Fibroblast of mammary gland (primary cell): ENCODE measurements at regions not wholly inside any gene's neighbourhood (a gene's known extent, or its start where the extent isn't known, plus 50 kb on each side); places are given as distances from the start of the nearest gene placed in this dataset.
"Not testable (repeated sequence)": the region's sequence is repeated elsewhere in the genome, so short reads cannot be mapped to it uniquely, and the experiment has no call there.

ENCODE experiments used
- DNase-seq: peaks from one replicate; pipeline ENCODE4 v3.0.0-alpha.2; 2010; ENCODE audit warnings: low read depth
- H3K4me3 ChIP-seq: 2 replicates; pipeline ENCODE4 v1.5.1; 2011; ENCODE audit warnings: low read depth, mild to moderate bottlenecking, low read length, moderate library complexity; ENCODE audit not compliant: control insufficient read depth
- TF ChIP-seq, protein P1 (sequence below): conservative IDR thresholded peaks from 2 replicates; pipeline ENCODE4 v1.5.1; 2011; ENCODE audit warnings: low read depth, low read length, inconsistent platforms; ENCODE audit not compliant: control insufficient read depth, insufficient read depth

DNA sequence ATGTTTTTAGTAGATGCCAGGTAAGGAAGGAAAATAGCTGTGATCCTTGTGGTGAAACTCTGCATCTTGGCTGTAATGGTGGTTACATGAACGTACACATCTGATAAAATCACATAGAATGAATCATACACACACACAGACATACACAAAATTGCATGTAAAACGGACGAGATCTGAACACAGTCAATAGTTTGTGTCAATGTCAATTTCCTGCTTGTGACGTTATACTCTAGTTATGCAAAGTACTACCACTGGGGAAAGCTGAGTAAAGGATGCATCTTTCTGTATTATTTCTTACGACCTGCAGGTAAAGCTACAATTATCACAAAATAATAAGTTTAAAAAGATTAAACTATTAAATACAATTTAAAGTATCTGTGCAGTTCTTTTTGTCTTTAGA lies 493.7 kb upstream of the ZP4 start:
- no peak overlapping the region for H3K4me3 ChIP-seq
- TF ChIP-seq, protein P1, sequence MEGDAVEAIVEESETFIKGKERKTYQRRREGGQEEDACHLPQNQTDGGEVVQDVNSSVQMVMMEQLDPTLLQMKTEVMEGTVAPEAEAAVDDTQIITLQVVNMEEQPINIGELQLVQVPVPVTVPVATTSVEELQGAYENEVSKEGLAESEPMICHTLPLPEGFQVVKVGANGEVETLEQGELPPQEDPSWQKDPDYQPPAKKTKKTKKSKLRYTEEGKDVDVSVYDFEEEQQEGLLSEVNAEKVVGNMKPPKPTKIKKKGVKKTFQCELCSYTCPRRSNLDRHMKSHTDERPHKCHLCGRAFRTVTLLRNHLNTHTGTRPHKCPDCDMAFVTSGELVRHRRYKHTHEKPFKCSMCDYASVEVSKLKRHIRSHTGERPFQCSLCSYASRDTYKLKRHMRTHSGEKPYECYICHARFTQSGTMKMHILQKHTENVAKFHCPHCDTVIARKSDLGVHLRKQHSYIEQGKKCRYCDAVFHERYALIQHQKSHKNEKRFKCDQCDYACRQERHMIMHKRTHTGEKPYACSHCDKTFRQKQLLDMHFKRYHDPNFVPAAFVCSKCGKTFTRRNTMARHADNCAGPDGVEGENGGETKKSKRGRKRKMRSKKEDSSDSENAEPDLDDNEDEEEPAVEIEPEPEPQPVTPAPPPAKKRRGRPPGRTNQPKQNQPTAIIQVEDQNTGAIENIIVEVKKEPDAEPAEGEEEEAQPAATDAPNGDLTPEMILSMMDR, result no peak
- no peak for DNase-seq

DNA sequence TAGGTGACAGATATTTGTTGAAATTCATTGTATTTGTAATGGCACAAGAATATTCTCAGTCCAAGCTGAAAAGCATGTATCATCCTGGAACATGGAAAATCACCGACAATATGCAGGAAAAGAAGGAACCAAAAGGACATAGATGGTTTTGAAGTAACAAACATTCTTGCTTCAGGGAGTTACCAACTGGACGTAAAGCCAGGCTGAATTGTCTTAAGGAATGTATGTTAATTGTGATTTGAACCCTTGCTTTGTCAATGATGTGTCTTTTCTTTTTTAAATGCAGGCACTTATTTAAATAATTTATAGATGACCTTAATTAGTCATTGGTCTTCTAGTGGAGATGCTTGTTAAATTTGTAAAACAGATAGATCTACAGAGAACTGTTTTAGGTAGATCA lies 489.4 kb upstream of the ZP4 start:
- TF ChIP-seq, protein P1, result no peak
- no peak for DNase-seq
- no peak overlapping the region for H3K4me3 ChIP-seq

DNA sequence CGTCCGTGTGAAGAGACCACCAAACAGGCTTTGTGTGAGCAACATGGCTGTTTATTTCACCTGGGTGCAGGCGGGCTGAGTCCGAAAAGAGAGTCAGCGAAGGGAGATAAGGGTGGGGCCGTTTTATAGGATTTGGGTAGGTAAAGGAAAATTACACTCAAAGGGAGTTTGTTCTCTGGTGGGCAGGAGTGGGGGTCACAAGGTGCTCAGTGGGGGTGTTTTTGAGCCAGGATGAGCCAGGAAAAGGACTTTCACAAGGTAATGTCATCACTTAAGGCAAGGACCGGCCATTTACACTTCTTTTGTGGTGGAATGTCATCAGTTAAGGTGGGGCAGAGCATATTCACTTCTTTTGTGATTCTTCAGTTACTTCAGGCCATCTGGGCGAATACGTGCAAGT lies 488.7 kb upstream of the ZP4 start:
- DNase-seq, H3K4me3 ChIP-seq: not testable (repeated sequence)

DNA sequence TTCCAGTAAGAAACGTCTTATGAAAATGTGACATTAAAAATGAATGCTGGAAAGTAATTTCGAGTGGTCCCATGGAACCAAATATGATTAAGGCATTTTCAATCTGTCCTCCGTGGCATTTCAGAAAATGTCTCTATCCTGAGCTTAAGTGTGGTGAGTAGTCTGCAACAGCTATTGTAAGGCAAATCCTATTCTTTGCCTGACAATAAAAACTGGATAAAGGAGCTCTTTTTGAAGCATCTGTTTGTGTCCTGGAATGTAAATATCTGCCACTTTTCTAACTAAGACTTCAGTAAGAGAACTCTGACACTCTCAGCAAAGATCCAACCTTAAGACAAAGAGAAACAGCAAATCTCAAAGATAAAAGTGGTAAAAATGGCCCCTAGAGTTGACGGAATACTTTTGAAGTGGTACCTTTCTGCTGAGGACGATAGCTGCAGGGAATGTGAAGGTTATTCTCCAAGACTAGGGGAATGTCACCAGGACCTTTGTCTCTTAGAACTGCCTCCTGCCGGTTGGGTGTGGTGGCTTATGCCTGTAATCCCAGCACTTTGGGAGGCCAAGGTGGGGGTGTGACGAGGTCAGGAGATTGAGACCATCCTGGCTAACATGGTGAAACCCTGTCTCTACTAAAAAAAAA lies 486.7 kb upstream of the ZP4 start:
- no peak overlapping the region for H3K4me3 ChIP-seq
- TF ChIP-seq, protein P1, result no peak
- DNase-seq, result no peak

DNA sequence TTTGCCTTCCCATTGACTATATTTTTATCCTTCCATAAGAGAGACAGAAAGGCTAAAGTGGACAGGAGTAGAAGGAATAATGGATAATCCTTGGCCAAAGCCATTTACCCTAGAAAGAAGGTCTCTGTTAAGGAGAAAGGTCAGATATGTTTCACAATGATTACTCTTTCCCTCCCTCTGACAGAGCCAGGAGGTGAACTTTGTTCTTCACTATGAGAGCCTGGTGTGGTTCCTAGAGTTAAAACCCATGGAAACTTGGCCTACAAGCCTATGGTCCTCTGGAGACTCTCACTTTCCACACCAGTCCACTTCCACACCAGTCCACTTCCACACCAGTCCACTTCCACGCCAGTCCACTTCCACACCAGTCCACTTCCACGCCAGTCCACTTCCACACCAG lies 479.9 kb upstream of the ZP4 start:
- no peak overlapping the region for H3K4me3 ChIP-seq
- TF ChIP-seq, protein P1, result no peak
- DNase-seq, result no peak

DNA sequence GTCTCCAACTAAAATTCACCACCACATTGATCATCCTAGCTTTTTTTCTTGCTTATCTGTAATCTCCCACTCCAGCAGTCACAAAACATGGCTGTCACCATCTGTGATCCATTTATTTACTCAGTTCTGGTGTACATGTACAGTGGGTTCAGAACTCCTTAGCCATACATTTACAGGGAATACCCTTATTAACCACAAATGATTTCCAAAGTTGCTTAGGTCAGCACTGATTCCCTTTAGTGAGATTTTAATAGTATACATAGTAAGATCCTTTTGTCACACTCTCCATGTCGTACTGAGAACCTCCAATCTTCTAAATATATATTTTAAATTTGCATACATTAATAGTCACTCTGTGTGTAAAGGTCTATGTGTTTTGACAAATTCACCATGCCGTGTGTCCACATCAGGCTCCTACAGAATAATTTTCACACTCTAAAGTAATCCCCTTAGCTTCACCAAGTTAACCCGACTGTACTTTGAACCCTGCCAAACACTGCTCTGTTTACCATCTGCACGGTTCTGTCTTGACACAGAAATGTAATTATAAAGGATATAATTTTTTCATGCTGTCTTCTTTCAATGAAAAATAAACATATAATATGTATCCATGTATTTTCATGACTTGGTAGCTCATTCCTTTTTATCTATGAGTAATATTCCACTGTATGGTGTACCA lies 473.6 kb upstream of the ZP4 start:
- H3K4me3 ChIP-seq, result no peak overlapping the region
- TF ChIP-seq, protein P1, result no peak
- DNase-seq, result no peak

DNA sequence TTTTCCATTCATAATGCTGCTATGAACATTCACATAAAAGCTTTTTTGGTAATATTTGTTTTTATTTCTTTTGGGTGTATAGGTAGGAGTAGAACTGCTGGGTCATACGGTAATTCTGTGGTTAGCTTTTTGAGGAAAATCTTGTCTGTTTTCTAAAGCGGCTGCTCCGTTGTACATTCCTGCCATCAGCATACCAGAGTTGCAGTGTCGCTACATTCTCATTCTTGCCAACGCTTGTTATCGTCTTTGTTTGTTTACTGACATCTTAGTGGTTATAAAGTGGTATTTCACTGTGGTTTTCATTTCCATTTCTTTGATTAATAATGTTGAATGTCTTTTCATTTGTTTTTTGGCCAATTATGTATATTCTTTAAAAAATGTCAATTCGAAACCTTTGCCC lies 469.8 kb upstream of the ZP4 start:
- TF ChIP-seq, protein P1, result no peak
- no peak for DNase-seq

More for the DNA sequence above, 469.8 kb upstream of the ZP4 start:
- no peak overlapping the region for H3K4me3 ChIP-seq
